BJ (cell line): ENCODE measurements at regions not wholly inside any gene's neighbourhood (a gene's known extent, or its start where the extent isn't known, plus 50 kb on each side); places are given as distances from the start of the nearest gene placed in this dataset.
"Not testable (repeated sequence)": the region's sequence is repeated elsewhere in the genome, so short reads cannot be mapped to it uniquely, and the experiment has no call there.

Experiments used
- CTCF ChIA-PET: fragments of 350-600 bp; formaldehyde crosslinking; extraction: SDS; loops from one replicate; lab custom pipeline; 2021; ENCODE audit warnings: antibody characterized with exemption, inconsistent platforms; lab: Yijun Ruan, JAX
- POLR2A ChIA-PET: fragments of 300-600 bp; sonication (Branson Sonifier 250); formaldehyde crosslinking; extraction: SDS; loops from one replicate; lab custom pipeline; 2021; ENCODE audit warnings: antibody characterized with exemption; lab: Charles Lee
- DNase-seq: peaks from one replicate; pipeline ENCODE4 v3.0.0-alpha.2; 2011; ENCODE audit warnings: low read depth
- H3K27me3 ChIP-seq: 2 replicates; pipeline ENCODE4 v1.6.0; 2011; ENCODE audit warnings: low read length; ENCODE audit not compliant: control insufficient read depth, insufficient read depth
- H3K36me3 ChIP-seq: 2 replicates; pipeline ENCODE4 v1.5.1; 2011; ENCODE audit warnings: low read length; ENCODE audit not compliant: control insufficient read depth, insufficient read depth
- H3K4me3 ChIP-seq: 2 replicates; pipeline ENCODE4 v1.5.1; 2011; ENCODE audit warnings: low read depth, mild to moderate bottlenecking, control low read depth, low read length
- TF ChIP-seq, protein P1 (sequence below): IDR thresholded peaks from 2 replicates; pipeline ENCODE4 v1.5.1; 2011; ENCODE audit warnings: low read depth, mild to moderate bottlenecking, control low read depth, inconsistent platforms, low read length, moderate library complexity; ENCODE audit not compliant: insufficient read depth

GRCh38 chr2:180246268-180246667, 239.2 kb upstream of the CWC22 start:
- POLR2A ChIA-PET = interaction anchor here (0.6 kb wide), 1 partner anchor 23 kb away, joined by 5 read pairs; no protein-coding TSS in a partner anchor
- Histone ChIP-seq H3K36me3 (no peaks in the 10 kb centered on the region), H3K4me3 (no peak overlapping the region), H3K27me3 (no peaks in the 10 kb centered on the region)
- no peak for DNase-seq
- CTCF ChIA-PET = interaction anchor here (1.4 kb wide), 1 partner anchor 121 kb away, joined by 3 read pairs; no protein-coding TSS in a partner anchor
- TF ChIP-seq, protein P1, sequence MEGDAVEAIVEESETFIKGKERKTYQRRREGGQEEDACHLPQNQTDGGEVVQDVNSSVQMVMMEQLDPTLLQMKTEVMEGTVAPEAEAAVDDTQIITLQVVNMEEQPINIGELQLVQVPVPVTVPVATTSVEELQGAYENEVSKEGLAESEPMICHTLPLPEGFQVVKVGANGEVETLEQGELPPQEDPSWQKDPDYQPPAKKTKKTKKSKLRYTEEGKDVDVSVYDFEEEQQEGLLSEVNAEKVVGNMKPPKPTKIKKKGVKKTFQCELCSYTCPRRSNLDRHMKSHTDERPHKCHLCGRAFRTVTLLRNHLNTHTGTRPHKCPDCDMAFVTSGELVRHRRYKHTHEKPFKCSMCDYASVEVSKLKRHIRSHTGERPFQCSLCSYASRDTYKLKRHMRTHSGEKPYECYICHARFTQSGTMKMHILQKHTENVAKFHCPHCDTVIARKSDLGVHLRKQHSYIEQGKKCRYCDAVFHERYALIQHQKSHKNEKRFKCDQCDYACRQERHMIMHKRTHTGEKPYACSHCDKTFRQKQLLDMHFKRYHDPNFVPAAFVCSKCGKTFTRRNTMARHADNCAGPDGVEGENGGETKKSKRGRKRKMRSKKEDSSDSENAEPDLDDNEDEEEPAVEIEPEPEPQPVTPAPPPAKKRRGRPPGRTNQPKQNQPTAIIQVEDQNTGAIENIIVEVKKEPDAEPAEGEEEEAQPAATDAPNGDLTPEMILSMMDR = no peak

GRCh38 chr2:180240774-180241173, 233.7 kb upstream of the CWC22 start:
- no peaks in the 10 kb centered on the region for H3K27me3 ChIP-seq
- ChIA-PET CTCF (interaction anchor here (1.0 to 1.1 kb wide), 3 partner anchors 72 to 818 kb away, joined by 3 to 4 read pairs (median 3); partner anchors contain the start of gene UBE2E3), POLR2A (no interaction called here)
- TF ChIP-seq, protein P1 = 0 out of 2 replicates have a peak, but pooled peaks have one; percentile 32
- no peak for DNase-seq
- no peak overlapping the region for H3K4me3 ChIP-seq
- H3K36me3 ChIP-seq = no peaks in the 10 kb centered on the region

- no peaks in the 10 kb centered on the region for H3K36me3 ChIP-seq
- POLR2A ChIA-PET = no interaction called here
- H3K4me3 ChIP-seq = no peak overlapping the region
- DNase-seq = no peak
- TF ChIP-seq, protein P1 = no peak
- H3K27me3 ChIP-seq = no peaks in the 10 kb centered on the region
- CTCF ChIA-PET = interaction anchor here (0.6 to 1.3 kb wide), 2 partner anchors 8 to 25 kb away, joined by 3 read pairs; no protein-coding TSS in a partner anchor
These were observed 231.6 kb upstream of the CWC22 start for GRCh38 chr2:180238729-180239128.

DNA sequence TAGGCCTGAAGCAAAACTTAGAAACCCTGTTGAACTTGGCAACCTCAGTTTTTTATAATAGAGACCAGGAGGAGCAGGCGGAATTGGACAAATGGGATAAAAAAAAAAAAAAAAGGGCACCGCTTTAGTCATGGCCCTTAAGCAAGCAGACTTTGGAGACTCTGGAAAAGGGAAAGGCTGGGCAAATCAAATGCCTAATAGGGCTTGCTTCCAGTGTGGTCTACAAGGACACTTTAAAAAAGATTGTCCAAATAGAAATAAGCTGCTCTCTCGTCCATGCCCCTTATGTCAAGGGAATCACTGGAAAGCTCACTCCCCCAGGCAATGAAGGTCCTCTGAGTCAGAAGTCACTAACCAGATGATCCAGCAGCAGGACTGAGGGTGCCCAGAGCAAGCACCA, 229.0 kb upstream of the CWC22 start:
- H3K4me3 ChIP-seq, H3K27me3 ChIP-seq, CTCF ChIA-PET, POLR2A ChIA-PET, DNase-seq, H3K36me3 ChIP-seq: not testable (repeated sequence)

DNA sequence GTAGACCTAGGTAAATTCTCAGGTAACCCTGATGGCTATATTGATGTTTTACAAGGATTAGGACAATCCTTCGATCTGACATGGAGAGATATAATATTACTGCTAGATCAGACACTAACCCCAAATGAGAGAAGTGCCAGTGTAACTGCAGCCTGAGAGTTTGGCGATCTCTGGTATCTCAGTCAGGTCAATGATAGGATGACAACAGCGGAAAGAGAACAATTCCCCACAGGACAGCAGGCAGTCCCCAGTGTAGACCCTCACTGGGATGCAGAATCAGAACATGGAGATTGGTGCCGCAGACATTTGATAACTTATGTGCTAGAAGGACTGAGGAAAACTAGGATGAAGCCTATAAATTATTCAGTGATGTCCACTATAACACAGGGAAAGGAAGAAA, 228.4 kb upstream of the CWC22 start:
- H3K27me3 ChIP-seq, H3K4me3 ChIP-seq, POLR2A ChIA-PET, DNase-seq, H3K36me3 ChIP-seq, CTCF ChIA-PET: not testable (repeated sequence)

DNA sequence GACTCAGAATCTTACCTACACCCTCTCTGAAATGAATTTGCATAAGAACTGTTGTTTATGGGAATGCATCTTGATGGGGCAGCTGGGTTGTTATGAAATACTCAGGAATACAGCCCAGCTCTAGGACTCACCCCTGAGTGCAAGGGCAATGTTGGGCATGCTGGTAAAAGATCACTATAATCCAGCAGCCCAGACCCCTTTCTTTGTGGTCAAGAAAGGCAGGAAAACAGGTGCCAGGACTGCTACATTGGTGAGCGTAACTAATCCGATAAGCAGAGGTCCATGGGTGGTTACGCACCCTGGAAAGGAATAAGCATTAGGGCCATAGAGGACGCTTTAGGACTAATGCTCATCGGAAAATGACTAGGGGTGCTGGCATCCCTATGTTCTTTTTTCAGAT, 227.9 kb upstream of the CWC22 start:
- H3K36me3 ChIP-seq, DNase-seq, POLR2A ChIA-PET, H3K27me3 ChIP-seq, CTCF ChIA-PET, H3K4me3 ChIP-seq: not testable (repeated sequence)

- ChIA-PET POLR2A (interaction anchor here (0.6 kb wide), 1 partner anchor 340 kb away, joined by 3 read pairs; no protein-coding TSS in a partner anchor), CTCF (interaction anchor here (0.8 kb wide), 1 partner anchor 8 kb away, joined by 3 read pairs; no protein-coding TSS in a partner anchor)
These were observed 223.9 kb upstream of the CWC22 start for GRCh38 chr2:180231015-180231414.

More at GRCh38 chr2:180231015-180231414, 223.9 kb upstream of the CWC22 start:
- TF ChIP-seq, protein P1 = no peak
- Histone ChIP-seq H3K4me3 (no peak overlapping the region), H3K36me3 (no peaks in the 10 kb centered on the region), H3K27me3 (no peaks in the 10 kb centered on the region)
- no peak for DNase-seq
